Neural crest cell (in vitro differentiated cells): ENCODE measurements at regions not wholly inside any gene's neighbourhood (a gene's known extent, or its start where the extent isn't known, plus 50 kb on each side); places are given as distances from the start of the nearest gene placed in this dataset.

Source experiments
- DNase-seq: peaks from one replicate; pipeline ENCODE4 v3.0.0; 2021; ENCODE audit warnings: low read depth, mixed read lengths, low spot score
- H3K27ac Mint-ChIP-seq: one replicate; pipeline ENCODE4 v1.8.0; 2021; ENCODE audit warnings: mild to moderate bottlenecking, mixed read lengths; ENCODE audit not compliant: unreplicated experiment
- H3K27me3 Mint-ChIP-seq: 2 replicates; pipeline ENCODE4 v1.8.0; 2021; ENCODE audit warnings: low read depth, mild to moderate bottlenecking, mixed read lengths
- H3K36me3 Mint-ChIP-seq: 2 replicates; pipeline ENCODE4 v1.8.0; 2021; ENCODE audit warnings: low read depth, mild to moderate bottlenecking, mixed read lengths
- H3K4me1 Mint-ChIP-seq: 2 replicates; pipeline ENCODE4 v1.8.0; 2021; ENCODE audit warnings: mixed read lengths
- H3K4me3 Mint-ChIP-seq: one replicate; pipeline ENCODE4 v1.8.0; 2021; ENCODE audit warnings: mild to moderate bottlenecking, mixed read lengths
- H3K9me3 Mint-ChIP-seq: 2 replicates; pipeline ENCODE4 v1.8.0; 2021; ENCODE audit warnings: mixed read lengths
- TF ChIP-seq, protein P1 (sequence below): fragments of 200-600 bp; sonication (generic); conservative IDR thresholded peaks from 2 replicates; pipeline ENCODE4 v1.5.0; 2021; ENCODE audit warnings: antibody characterized with exemption, mild to moderate bottlenecking

DNA sequence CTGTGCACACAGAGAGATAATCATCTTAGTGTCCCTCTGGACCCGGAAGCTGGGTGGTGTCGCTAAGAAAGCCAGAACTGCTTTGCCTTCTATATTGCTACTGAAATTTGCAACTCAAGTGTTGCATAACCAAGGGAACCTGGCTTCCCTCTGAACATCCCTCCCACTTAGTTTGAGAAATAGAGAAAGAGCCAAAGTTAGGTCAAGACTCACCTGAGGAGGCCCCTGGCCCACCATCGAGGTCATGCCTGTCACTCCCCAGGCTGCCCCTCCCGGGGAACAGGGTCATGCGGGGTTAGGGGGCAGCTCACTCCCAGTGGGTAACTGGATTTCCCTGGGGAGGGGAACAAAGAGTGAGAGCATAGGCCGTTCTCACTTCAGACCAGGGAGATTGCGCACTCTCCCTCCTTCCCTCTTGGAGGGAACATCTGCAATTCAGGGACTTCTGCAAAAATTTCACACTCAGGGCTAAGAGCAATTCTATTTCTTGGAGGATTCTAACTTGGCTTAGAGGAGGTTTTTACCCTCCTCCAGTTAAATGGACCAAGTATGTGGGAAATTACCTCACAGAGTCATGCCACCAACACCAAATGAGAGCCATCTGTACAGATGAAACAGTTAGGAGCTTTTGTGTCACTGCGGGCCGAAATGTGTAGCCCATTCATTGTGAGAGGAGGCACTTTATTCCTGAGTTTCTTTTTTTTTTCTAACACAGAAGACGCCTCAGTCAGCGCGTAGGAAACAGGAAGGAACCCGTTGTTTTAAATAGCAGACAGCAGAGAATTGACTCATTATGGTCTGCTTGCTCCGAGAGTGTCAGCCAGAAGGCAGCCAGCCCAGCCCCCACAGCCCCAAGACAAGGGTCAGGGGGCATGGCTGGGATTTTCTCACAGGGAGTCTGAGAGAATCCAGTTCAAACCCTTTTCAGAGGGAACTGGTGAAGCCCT, 221.3 kb downstream of the ARHGAP12 start:
- peaks cover 35% of the 10 kb centered on the region for H3K36me3 Mint-ChIP-seq
- DNase-seq: peak; percentile 58
- H3K4me1 Mint-ChIP-seq: peaks cover 55% of the 10 kb centered on the region
- H3K9me3 Mint-ChIP-seq: peaks cover 13% of the 10 kb centered on the region
- H3K27me3 Mint-ChIP-seq: no peaks in the 10 kb centered on the region
- TF ChIP-seq, protein P1, sequence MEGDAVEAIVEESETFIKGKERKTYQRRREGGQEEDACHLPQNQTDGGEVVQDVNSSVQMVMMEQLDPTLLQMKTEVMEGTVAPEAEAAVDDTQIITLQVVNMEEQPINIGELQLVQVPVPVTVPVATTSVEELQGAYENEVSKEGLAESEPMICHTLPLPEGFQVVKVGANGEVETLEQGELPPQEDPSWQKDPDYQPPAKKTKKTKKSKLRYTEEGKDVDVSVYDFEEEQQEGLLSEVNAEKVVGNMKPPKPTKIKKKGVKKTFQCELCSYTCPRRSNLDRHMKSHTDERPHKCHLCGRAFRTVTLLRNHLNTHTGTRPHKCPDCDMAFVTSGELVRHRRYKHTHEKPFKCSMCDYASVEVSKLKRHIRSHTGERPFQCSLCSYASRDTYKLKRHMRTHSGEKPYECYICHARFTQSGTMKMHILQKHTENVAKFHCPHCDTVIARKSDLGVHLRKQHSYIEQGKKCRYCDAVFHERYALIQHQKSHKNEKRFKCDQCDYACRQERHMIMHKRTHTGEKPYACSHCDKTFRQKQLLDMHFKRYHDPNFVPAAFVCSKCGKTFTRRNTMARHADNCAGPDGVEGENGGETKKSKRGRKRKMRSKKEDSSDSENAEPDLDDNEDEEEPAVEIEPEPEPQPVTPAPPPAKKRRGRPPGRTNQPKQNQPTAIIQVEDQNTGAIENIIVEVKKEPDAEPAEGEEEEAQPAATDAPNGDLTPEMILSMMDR: no peak
- H3K4me3 Mint-ChIP-seq: peak overlapping the region; percentile 71
- peak overlapping the region; percentile 98 for H3K27ac Mint-ChIP-seq

DNA sequence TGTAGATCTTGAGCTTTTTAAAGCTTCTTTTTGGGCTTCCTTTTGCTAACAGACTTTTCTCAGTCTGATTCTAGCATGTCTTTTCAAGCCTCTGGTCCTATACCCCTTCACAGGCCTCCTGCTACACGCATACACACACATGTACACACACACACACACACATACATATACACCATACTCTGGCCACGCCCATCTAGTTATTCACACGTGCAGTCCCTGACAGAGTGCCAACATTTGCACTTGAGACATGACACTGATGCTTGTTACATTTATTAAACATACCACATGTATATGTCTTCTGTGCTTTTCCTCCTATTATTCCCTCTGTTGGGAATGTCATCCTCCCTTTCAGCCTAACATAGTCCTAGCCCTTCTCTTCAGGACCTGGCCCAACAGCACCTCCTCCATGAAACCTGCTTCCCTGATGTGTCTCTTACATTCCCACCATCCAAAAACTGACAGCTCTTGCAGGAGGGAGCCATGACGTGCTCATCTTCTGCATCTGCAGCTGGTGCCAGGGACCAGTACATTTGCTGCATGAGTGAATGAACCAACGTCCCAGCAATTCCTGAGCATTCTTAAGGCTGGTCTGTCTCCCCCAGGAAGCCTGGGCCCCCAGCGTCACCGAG, 222.1 kb downstream of the ARHGAP12 start:
- no peak for DNase-seq
- Mint-ChIP-seq H3K9me3 (peaks cover 12% of the 10 kb centered on the region), H3K27me3 (no peaks in the 10 kb centered on the region), H3K36me3 (peaks cover 36% of the 10 kb centered on the region), H3K27ac (peak overlapping the region; percentile 98), H3K4me3 (peak overlapping the region; percentile 71), H3K4me1 (peaks cover 63% of the 10 kb centered on the region)
- TF ChIP-seq, protein P1: no peak

DNA sequence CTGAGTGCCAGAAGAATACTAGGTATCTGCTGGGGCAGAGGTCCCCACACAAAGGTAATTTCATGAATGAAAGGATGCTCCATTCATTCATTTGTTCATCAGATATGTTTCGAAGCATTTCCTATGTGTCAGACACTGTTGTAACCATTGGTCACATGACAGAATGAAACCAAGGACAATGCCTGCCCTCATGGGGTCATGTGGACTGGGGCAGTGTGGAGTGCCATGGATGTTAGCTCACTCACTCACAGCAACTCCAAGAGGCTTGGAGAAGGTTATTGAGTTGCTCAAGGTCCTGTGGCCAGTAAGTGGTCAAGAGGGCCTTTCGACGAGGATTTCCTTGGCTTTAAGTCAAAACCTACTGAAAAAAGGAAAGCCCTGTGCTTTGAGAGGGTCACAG, 223.5 kb downstream of the ARHGAP12 start:
- TF ChIP-seq, protein P1: no peak
- Mint-ChIP-seq H3K4me3 (no peak overlapping the region), H3K36me3 (peaks cover 34% of the 10 kb centered on the region)

DNA sequence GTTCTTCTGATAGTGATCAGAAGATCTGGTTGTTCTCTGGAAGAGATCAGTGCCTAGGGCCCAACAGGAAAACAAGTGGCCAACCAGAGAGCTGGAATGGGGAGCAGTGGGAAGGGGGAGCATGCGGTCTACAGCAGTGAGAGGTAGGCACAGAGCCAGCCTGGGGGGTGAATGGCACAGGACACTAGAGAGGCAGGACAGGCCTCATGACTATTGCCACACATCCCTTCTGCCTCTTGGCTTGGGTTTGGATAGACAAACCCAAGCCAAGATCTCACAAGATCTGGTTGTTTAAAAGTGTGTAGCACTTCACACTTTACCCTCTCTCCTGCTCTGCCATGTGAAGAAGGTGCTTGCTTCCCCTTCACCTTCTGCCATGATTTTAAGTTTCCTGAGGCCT, 224.4 kb downstream of the ARHGAP12 start:
- H3K27ac Mint-ChIP-seq: peak overlapping the region; percentile 5

More for the DNA sequence above, 223.5 kb downstream of the ARHGAP12 start:
- peaks cover 12% of the 10 kb centered on the region for H3K9me3 Mint-ChIP-seq
- H3K27me3 Mint-ChIP-seq: no peaks in the 10 kb centered on the region
- H3K27ac Mint-ChIP-seq: no peak overlapping the region
- DNase-seq: no peak
- peaks cover 77% of the 10 kb centered on the region for H3K4me1 Mint-ChIP-seq

DNA sequence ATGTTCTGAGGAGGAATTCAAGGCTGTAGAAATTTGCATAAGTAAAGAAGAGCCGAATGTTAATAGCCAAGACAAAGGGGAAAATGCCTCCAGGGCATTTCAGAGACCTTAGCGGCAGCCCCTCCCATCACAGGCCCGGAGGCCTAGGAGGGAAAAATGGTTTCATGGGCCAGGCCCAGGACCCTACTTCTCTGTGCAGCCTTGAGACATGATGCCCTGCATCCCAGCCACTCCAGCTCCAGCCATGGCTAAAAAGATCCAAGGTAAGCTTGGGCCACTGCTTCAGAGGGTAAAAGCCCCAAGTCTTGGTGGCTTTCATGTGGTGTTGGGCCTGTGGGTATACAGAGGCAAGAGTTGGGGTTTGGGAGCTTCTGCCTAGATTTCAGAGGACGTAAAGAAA, 225.7 kb downstream of the ARHGAP12 start:
- DNase-seq: no peak
- H3K9me3 Mint-ChIP-seq: peaks cover 10% of the 10 kb centered on the region
- H3K27ac Mint-ChIP-seq: no peak overlapping the region
- peaks cover 73% of the 10 kb centered on the region for H3K4me1 Mint-ChIP-seq
- TF ChIP-seq, protein P1: no peak
- peaks cover 28% of the 10 kb centered on the region for H3K36me3 Mint-ChIP-seq
- H3K27me3 Mint-ChIP-seq: no peaks in the 10 kb centered on the region
- H3K4me3 Mint-ChIP-seq: no peak overlapping the region

More for the DNA sequence above, 224.4 kb downstream of the ARHGAP12 start:
- H3K36me3 Mint-ChIP-seq: peaks cover 31% of the 10 kb centered on the region
- no peak for DNase-seq
- H3K27me3 Mint-ChIP-seq: no peaks in the 10 kb centered on the region
- H3K4me1 Mint-ChIP-seq: peaks cover 75% of the 10 kb centered on the region
- H3K4me3 Mint-ChIP-seq: no peak overlapping the region
- peaks cover 10% of the 10 kb centered on the region for H3K9me3 Mint-ChIP-seq
- TF ChIP-seq, protein P1: no peak
